OCI-LY1 (cell line): ENCODE measurements at regions not wholly inside any gene's neighbourhood (a gene's known extent, or its start where the extent isn't known, plus 50 kb on each side); places are given as distances from the start of the nearest gene placed in this dataset.

Experiments
- H2AFZ ChIP-seq: fragments of 200-600 bp; sonication (generic), shearing (Covaris generic); 2 replicates; pipeline ENCODE4 v1.6.0; 2014; ENCODE audit warnings: antibody characterized with exemption, mild to moderate bottlenecking, low read length
- H3F3A ChIP-seq: fragments of 200-600 bp; sonication (generic), shearing (Covaris generic); 2 replicates; pipeline ENCODE4 v1.6.0; 2014; ENCODE audit warnings: mild to moderate bottlenecking, antibody characterized with exemption, low read length, moderate library complexity; ENCODE audit not compliant: insufficient read depth
- H3K27ac ChIP-seq: fragments of 200-600 bp; sonication (generic); 2 replicates; pipeline ENCODE4 v1.5.1; 2014; ENCODE audit warnings: low read length, mixed run types, mild to moderate bottlenecking, low read depth; ENCODE audit not compliant: poor library complexity, severe bottlenecking
- H3K27me3 ChIP-seq: fragments of 200-600 bp; sonication (generic); 2 replicates; pipeline ENCODE4 v1.6.0; 2014; ENCODE audit warnings: antibody characterized with exemption, mild to moderate bottlenecking, low read length, moderate library complexity; ENCODE audit not compliant: insufficient read depth
- H3K36me3 ChIP-seq: fragments of 200-600 bp; sonication (generic); 2 replicates; pipeline ENCODE4 v1.6.1; 2014; ENCODE audit warnings: mild to moderate bottlenecking, antibody characterized with exemption, low read length, moderate library complexity, mixed read lengths; ENCODE audit not compliant: insufficient read depth
- H3K4me1 ChIP-seq: fragments of 200-600 bp; sonication (generic); 2 replicates; pipeline ENCODE4 v1.5.1; 2014; ENCODE audit warnings: mild to moderate bottlenecking, low read length, moderate library complexity; ENCODE audit not compliant: insufficient read depth, severe bottlenecking
- H3K4me2 ChIP-seq: fragments of 200-600 bp; sonication (generic), shearing (Covaris generic); 2 replicates; pipeline ENCODE4 v1.6.1; 2014; ENCODE audit warnings: low read length
- H3K4me3 ChIP-seq: fragments of 200-600 bp; sonication (generic); 2 replicates; pipeline ENCODE4 v1.5.1; 2014; ENCODE audit warnings: low read length, low read depth, mild to moderate bottlenecking, mixed read lengths; ENCODE audit not compliant: poor library complexity, severe bottlenecking
- H3K79me2 ChIP-seq: fragments of 200-600 bp; shearing (Covaris generic); 2 replicates; pipeline ENCODE4 v1.6.1; 2016; ENCODE audit warnings: mixed run types, low read length, mixed read lengths; ENCODE audit not compliant: insufficient read depth
- H3K9ac ChIP-seq: fragments of 200-600 bp; sonication (generic), shearing (Covaris generic); 2 replicates; pipeline ENCODE4 v1.6.1; 2014; ENCODE audit warnings: mild to moderate bottlenecking, low read length, mixed read lengths
- H3K9me2 ChIP-seq: fragments of 200-600 bp; sonication (generic), shearing (Covaris generic); 2 replicates; pipeline ENCODE4 v1.6.1; 2014; ENCODE audit warnings: low read depth, mild to moderate bottlenecking, low read length, mixed read lengths
- H3K9me3 ChIP-seq: fragments of 200-600 bp; shearing (Covaris generic); 2 replicates; pipeline ENCODE4 v1.6.1; 2014; ENCODE audit warnings: low read length, mixed read lengths
- H4K20me1 ChIP-seq: fragments of 200-600 bp; sonication (generic), shearing (Covaris generic); 2 replicates; pipeline ENCODE4 v1.6.0; 2016; ENCODE audit warnings: mild to moderate bottlenecking, low read length; ENCODE audit not compliant: insufficient read depth
- EZH2 ChIP-seq: fragments of 200-600 bp; sonication (generic), shearing (Covaris generic); IDR thresholded peaks from 2 replicates; pipeline ENCODE4 v1.8.0; 2017; ENCODE audit warnings: borderline replicate concordance, mixed run types, mild to moderate bottlenecking, antibody characterized with exemption, low read length, moderate library complexity, mixed read lengths
- TF ChIP-seq, protein P1 (sequence below): fragments of 200-600 bp; sonication (generic), shearing (Covaris generic); IDR thresholded peaks from 2 replicates; pipeline ENCODE4 v1.5.1; 2017; ENCODE audit warnings: mild to moderate bottlenecking, antibody characterized with exemption, low read length, moderate library complexity, mixed read lengths

DNA sequence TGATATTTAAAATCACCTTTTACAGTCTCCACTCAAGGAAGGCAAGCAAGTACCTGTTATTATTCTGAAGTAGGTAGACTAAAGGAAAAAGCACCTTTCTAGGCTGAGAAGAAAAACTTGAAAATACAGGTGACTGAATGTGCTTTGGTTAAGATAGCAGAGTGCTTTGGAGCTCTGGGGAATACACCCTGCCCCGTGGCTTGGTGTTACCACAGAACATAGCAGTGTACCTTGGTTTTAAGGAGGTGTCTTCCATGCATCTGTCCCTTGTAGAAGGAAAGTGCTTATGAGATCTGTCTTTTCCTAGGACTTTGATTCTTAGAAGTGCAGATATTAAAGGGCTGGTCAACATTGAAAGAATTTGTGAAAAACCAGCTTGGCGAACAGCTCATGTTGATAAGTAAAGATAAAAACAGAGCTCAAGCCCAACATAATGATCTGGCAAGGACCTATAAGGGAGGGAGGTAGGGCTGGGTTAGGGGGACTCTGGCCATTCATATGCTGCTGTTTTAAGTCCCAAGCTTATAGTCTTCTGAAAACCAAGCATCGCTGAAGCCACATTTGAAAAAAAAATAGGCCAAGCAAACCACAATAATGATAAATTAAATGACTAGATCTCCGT is 66.8 kb downstream of the ZNF608 start:
- H3K9me2 ChIP-seq = no peaks in the 10 kb centered on the region
- H3K79me2 ChIP-seq = peaks cover 98% of the 10 kb centered on the region
- H3K9ac ChIP-seq = no peak overlapping the region
- peaks cover 63% of the 10 kb centered on the region for H3K4me1 ChIP-seq
- H4K20me1 ChIP-seq = no peaks in the 10 kb centered on the region
- H3K4me2 ChIP-seq = peak overlapping the region; percentile 52; the same call in 1 of the 2 replicates
- TF ChIP-seq EZH2 = no peak
- TF ChIP-seq, protein P1, sequence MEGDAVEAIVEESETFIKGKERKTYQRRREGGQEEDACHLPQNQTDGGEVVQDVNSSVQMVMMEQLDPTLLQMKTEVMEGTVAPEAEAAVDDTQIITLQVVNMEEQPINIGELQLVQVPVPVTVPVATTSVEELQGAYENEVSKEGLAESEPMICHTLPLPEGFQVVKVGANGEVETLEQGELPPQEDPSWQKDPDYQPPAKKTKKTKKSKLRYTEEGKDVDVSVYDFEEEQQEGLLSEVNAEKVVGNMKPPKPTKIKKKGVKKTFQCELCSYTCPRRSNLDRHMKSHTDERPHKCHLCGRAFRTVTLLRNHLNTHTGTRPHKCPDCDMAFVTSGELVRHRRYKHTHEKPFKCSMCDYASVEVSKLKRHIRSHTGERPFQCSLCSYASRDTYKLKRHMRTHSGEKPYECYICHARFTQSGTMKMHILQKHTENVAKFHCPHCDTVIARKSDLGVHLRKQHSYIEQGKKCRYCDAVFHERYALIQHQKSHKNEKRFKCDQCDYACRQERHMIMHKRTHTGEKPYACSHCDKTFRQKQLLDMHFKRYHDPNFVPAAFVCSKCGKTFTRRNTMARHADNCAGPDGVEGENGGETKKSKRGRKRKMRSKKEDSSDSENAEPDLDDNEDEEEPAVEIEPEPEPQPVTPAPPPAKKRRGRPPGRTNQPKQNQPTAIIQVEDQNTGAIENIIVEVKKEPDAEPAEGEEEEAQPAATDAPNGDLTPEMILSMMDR = no peak
- no peak overlapping the region for H3K4me3 ChIP-seq
- H3F3A ChIP-seq = no peaks in the 10 kb centered on the region
- H3K9me3 ChIP-seq = no peaks in the 10 kb centered on the region
- no peaks in the 10 kb centered on the region for H3K27me3 ChIP-seq
- peak overlapping the region; percentile 61 for H3K27ac ChIP-seq
- peaks cover 42% of the 10 kb centered on the region; the same call in 1 of the 2 replicates for H3K36me3 ChIP-seq
- H2AFZ ChIP-seq = no peak overlapping the region

DNA sequence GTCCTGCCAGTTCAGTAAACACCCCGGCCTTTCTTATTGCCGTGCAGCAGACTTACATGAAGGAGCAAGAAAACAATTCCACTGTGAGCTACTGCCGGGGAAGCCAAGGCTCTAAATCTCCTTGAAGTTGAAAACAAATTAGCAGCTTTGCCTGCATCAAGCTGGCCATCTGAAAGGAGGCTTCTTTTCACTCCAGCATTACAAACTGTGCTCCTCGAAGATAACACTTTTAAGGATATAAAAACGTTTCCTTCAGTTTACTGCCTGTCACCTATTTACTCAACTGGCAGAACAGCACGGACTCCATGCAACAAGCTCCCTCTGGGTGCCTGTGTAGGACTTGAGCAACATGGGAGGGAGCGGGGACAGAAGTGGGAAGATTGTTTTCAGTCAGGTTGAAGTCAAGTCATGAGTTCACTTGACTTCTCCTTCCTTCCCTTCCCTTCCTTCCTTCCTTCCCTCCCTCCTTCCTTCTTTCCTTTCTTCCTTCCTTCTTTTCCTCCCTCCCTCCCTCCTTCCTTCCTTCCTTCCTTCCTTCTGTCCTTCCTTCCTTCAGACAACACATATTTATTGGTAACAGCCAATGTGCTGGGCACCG is 67.4 kb downstream of the ZNF608 start:
- Histone ChIP-seq H3K4me3 (peak overlapping the region; percentile 7), H4K20me1 (no peaks in the 10 kb centered on the region), H3K27ac (peak overlapping the region; percentile 61), H3K9me2 (no peaks in the 10 kb centered on the region), H3K27me3 (no peaks in the 10 kb centered on the region), H3K9me3 (no peaks in the 10 kb centered on the region), H3K36me3 (peaks cover 42% of the 10 kb centered on the region; the same call in 1 of the 2 replicates), H3K9ac (no peak overlapping the region; the same call in 1 of the 2 replicates), H3K4me1 (peaks cover 65% of the 10 kb centered on the region), H3K79me2 (peaks cover 98% of the 10 kb centered on the region), H3F3A (no peaks in the 10 kb centered on the region), H2AFZ (no peak overlapping the region), H3K4me2 (peak overlapping the region; percentile 52)
- TF ChIP-seq, protein P1 = no peak
- no peak for TF ChIP-seq EZH2

DNA sequence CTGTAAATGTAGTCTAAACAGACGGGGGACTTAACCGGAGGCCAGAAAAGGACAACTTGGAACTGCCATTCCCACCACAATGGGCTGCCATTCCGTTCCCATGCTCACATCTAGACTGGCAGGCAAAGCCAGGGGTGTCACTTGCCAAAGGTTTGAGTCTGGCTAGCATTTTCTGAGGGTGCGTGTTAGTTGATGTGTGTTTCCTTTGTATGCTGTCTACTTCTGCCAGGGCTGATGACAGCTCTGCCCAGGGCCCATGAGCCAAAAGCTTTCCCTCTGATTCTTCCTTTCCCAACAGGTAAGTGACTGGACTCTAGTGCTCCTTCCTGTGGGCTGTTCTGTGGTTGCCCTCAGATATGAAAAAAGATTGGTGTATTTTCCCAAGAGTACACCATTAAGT is 68.0 kb downstream of the ZNF608 start:
- H3F3A ChIP-seq = no peaks in the 10 kb centered on the region
- peaks cover 71% of the 10 kb centered on the region for H3K4me1 ChIP-seq
- peaks cover 40% of the 10 kb centered on the region; the same call in 1 of the 2 replicates for H3K36me3 ChIP-seq
- H2AFZ ChIP-seq = no peak overlapping the region
- no peaks in the 10 kb centered on the region for H3K9me3 ChIP-seq
- TF ChIP-seq EZH2 = no peak
- TF ChIP-seq, protein P1 = no peak
- H3K4me2 ChIP-seq = peak overlapping the region; percentile 52
- no peaks in the 10 kb centered on the region for H4K20me1 ChIP-seq
- H3K79me2 ChIP-seq = peaks cover 98% of the 10 kb centered on the region
- peak overlapping the region; percentile 61 for H3K27ac ChIP-seq
- H3K9ac ChIP-seq = peak overlapping the region; percentile 37; the same call in 1 of the 2 replicates
- H3K27me3 ChIP-seq = no peaks in the 10 kb centered on the region
- peak overlapping the region; percentile 7 for H3K4me3 ChIP-seq
- H3K9me2 ChIP-seq = no peaks in the 10 kb centered on the region
